ENCODE measurements at regions not wholly inside any gene's neighbourhood (a gene's known extent, or its start where the extent isn't known, plus 50 kb on each side); places are given as distances from the start of the nearest gene placed in this dataset.

DNA sequence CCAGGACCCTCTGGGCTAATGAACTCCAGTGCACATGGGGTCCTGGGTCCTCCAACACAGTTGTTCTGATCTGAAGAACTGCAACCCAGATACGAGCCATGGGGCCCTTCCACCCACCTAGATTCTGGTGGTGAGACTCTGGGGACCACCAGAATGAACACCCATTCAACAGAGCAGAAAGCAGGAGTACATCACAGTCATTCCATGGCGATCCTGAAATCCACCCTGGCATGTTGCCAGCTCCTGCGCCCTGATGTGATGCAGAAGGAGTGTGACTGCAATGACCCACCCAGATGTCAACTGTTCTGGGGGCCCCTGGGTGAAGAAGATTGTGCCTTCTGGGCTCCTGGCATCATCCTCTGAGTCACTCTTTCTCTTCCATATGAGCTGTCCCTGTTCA, 211.6 kb downstream of the KIF26A start:
- no peak for TF ChIP-seq CTCF (IDR thresholded peaks at IDR 0.05; ENCODE audit: borderline replicate concordance, control extremely low read depth, extremely low read depth, insufficient read depth, missing control alignments)
- in situ Hi-C loops (cut with MboI; ENCODE audit: low sequenced_read_pairs, unreplicated experiment), result no loop called here
- DNase-seq (ENCODE audit: low spot score), result no peak

GRCh38 chr14:104350463-104351185, 212.2 kb downstream of the KIF26A start:
- TF ChIP-seq CTCF (IDR thresholded peaks at IDR 0.05; ENCODE audit: borderline replicate concordance, control extremely low read depth, extremely low read depth, insufficient read depth, missing control alignments), result no peak
- in situ Hi-C loops (cut with MboI; ENCODE audit: low sequenced_read_pairs, unreplicated experiment), result no loop called here
- no peak for DNase-seq (ENCODE audit: low spot score)

DNA sequence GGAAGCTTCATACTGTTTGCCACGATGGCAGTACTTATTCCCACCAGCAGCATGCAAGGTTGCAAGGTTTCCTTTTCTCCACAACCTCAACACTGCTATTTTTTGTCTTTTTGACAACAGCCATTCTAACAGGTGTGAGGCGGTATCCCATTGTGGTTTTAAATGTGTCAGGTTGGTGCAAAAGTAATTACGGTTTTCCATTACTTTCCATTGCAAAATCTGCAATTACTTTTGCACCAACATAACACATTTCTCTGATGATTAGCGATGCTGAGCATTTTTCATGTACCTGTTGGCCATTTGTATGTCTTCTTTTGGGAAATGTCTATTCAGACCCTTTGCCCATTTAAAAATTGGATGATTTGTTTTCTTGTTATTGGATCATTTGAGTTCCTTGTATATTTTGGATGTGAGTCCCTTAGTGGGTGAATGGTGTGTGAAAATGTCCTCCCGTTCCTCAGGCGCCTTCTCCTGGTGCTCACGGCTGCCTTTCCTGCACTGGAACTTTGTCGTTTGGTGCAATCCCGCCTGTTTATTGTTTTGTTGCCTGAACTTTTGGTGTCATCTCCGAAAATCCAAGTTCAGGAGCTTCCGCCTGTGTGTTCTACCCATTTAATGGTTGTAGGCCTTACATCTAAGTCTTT, 213.6 kb downstream of the KIF26A start:
- in situ Hi-C loops (cut with MboI; ENCODE audit: low sequenced_read_pairs, unreplicated experiment), result no loop called here
- no peak for TF ChIP-seq CTCF (IDR thresholded peaks at IDR 0.05; ENCODE audit: borderline replicate concordance, control extremely low read depth, extremely low read depth, insufficient read depth, missing control alignments)
- DNase-seq (ENCODE audit: low spot score), result no peak

DNA sequence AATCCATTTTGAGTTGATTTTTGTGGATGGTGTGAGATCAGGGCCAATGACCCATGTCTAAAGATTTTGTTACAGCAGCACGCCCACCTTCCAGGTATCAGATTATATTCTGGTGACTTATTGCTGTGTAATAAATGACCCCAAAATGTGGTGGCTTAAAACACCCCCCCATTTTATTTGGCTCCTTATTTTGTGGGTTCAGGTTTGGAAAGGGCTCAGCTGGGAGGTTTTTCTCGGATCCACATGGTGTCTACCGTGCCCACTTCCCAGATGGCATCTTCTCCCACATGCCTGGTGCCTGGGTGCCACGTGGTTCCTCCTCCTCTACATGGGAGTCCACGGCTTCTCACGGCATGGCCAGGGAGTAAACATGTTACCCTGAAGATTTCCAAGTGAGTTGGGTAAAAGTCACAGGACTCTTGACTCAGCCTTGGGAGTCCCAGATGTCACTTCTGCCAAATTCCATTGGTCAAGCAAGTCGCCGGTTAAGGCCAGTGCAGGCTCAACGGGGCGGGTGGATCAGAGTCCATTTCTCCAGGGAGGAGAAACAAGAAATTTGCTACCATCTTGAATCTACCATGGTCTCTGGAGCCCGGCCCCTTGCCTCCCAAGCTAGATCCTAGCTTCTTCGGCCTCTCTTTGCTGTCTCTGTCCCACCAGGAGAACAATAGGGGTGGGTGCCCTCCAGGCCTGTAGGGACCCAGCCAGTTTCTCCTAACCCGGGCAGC, 214.3 kb downstream of the KIF26A start:
- no peak for TF ChIP-seq CTCF (IDR thresholded peaks at IDR 0.05; ENCODE audit: borderline replicate concordance, control extremely low read depth, extremely low read depth, insufficient read depth, missing control alignments)
- DNase-seq (ENCODE audit: low spot score), result no peak
- in situ Hi-C loops (cut with MboI; ENCODE audit: low sequenced_read_pairs, unreplicated experiment), result no loop called here

DNA sequence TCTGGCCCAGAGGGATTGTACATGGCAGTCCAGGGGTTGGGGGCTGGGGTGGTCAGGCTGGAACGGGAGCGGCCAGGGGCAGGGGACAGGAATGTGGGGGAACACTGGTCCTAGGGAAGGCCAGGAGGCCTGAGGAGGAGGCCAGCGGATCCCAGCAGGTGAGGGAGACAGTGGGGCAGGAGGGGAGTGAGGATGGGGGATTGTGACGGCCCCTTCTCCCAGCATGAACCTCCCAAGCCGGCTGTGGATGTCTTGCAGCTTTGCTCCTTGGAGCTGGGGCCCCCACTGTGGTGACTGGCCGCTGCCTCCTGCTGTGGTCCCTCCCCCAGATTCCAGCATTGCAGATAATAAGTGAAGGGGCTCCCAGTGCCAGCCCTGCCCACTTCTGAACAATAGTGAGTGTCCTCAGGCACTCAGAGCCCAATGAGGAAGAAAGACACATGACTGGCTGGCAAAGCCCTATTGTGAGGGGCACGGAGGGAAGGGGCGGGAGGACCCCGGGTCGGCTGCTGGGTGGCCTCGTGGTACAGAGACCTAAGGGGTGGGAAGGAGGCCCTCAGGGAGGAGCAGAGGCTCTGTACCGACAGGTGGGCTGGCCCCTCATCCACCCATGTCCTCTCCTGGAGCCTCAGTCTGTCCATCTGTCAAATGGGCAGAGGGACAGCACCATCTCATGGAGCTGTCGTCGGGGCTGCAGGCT, 215.0 kb downstream of the KIF26A start:
- TF ChIP-seq CTCF (IDR thresholded peaks at IDR 0.05; ENCODE audit: borderline replicate concordance, control extremely low read depth, extremely low read depth, insufficient read depth, missing control alignments), result no peak
- DNase-seq (ENCODE audit: low spot score), result no peak
- in situ Hi-C loops (cut with MboI; ENCODE audit: low sequenced_read_pairs, unreplicated experiment), result no loop called here
